HTR-8/SVneo (cell line): ENCODE measurements at regions not wholly inside any gene's neighbourhood (a gene's known extent, or its start where the extent isn't known, plus 50 kb on each side); places are given as distances from the start of the nearest gene placed in this dataset.

Experiments used
- DNase-seq: peaks from one replicate; pipeline ENCODE4 v3.0.0; 2011; ENCODE audit warnings: low spot score, mixed read lengths; ENCODE audit not compliant: insufficient read length
- FAIRE-seq: peaks from 2 replicates; lab custom pipeline; 2011; peaks lifted over from hg19 to GRCh38; lab: Jason Lieb, UNC

GRCh38 chr7:20026762-20027161 is 190.4 kb downstream of the MACC1 start:
- DNase-seq (no peak), FAIRE-seq (no peak)

GRCh38 chr7:20021831-20022230 is 195.4 kb downstream of the MACC1 start:
- DNase-seq, result no peak
- no peak for FAIRE-seq

- FAIRE-seq (no peak), DNase-seq (no peak)
Observed at GRCh38 chr7:20021066-20021465, 196.1 kb downstream of the MACC1 start.

GRCh38 chr7:20019757-20020432 is 197.3 kb downstream of the MACC1 start:
- no peak for DNase-seq
- FAIRE-seq, result no peak

- DNase-seq, result no peak
- FAIRE-seq, result no peak
Observed at GRCh38 chr7:20016669-20017068, 200.5 kb downstream of the MACC1 start.

- no peak for FAIRE-seq
- DNase-seq, result no peak
Observed at GRCh38 chr7:20013536-20013935, 203.6 kb downstream of the MACC1 start.

- FAIRE-seq, result no peak
- no peak for DNase-seq
Observed at GRCh38 chr7:20012100-20012499, 205.1 kb downstream of the MACC1 start.

GRCh38 chr7:20010877-20011276 is 206.3 kb downstream of the MACC1 start:
- DNase-seq (no peak), FAIRE-seq (no peak)

GRCh38 chr7:20007510-20007909 is 209.7 kb downstream of the MACC1 start:
- no peak for DNase-seq

GRCh38 chr7:20005081-20005480 is 212.1 kb downstream of the MACC1 start:
- FAIRE-seq (no peak), DNase-seq (no peak)

More at GRCh38 chr7:20007510-20007909, 209.7 kb downstream of the MACC1 start:
- FAIRE-seq, result no peak

GRCh38 chr7:19999681-20000080 is 217.5 kb downstream of the MACC1 start:
- DNase-seq (no peak), FAIRE-seq (no peak)

GRCh38 chr7:19991936-19992335 is 218.5 kb upstream of the TMEM196 start:
- no peak for DNase-seq
- FAIRE-seq, result no peak

- FAIRE-seq (no peak), DNase-seq (no peak)
Observed at GRCh38 chr7:19989906-19990305, 216.5 kb upstream of the TMEM196 start.

- DNase-seq (no peak), FAIRE-seq (no peak)
Observed at GRCh38 chr7:19988860-19989259, 215.4 kb upstream of the TMEM196 start.

GRCh38 chr7:19984231-19984632 is 210.8 kb upstream of the TMEM196 start:
- DNase-seq, result no peak
- FAIRE-seq, result no peak

- FAIRE-seq, result no peak
Observed at GRCh38 chr7:19982841-19983835, 209.7 kb upstream of the TMEM196 start.

GRCh38 chr7:19973581-19973980 is 200.2 kb upstream of the TMEM196 start:
- no peak for DNase-seq
- FAIRE-seq, result no peak

More at GRCh38 chr7:19982841-19983835, 209.7 kb upstream of the TMEM196 start:
- DNase-seq, result no peak

GRCh38 chr7:19972876-19973275 is 199.5 kb upstream of the TMEM196 start:
- DNase-seq (no peak), FAIRE-seq (no peak)

- no peak for FAIRE-seq
- no peak for DNase-seq
Observed at GRCh38 chr7:19971956-19972355, 198.5 kb upstream of the TMEM196 start.

GRCh38 chr7:19970514-19970913 is 197.1 kb upstream of the TMEM196 start:
- FAIRE-seq, result no peak
- no peak for DNase-seq

GRCh38 chr7:19969859-19970493 is 196.6 kb upstream of the TMEM196 start:
- FAIRE-seq (no peak), DNase-seq (no peak)
